ENCODE measurements at regions not wholly inside any gene's neighbourhood (a gene's known extent, or its start where the extent isn't known, plus 50 kb on each side); places are given as distances from the start of the nearest gene placed in this dataset.
A peak's percentile ranks its signal among the peaks of the same experiment; 100 is the strongest.

- Mint-ChIP-seq H3K4me3 (ENCODE audit: unreplicated experiment) (no peak overlapping the region), H3K4me1 (ENCODE audit: unreplicated experiment) (peaks cover 47% of the 10 kb centered on the region), H3K9me3 (ENCODE audit: unreplicated experiment) (no peaks in the 10 kb centered on the region), H3K36me3 (ENCODE audit: unreplicated experiment) (no peaks in the 10 kb centered on the region), H3K27me3 (ENCODE audit: unreplicated experiment) (no peaks in the 10 kb centered on the region), H3K27ac (ENCODE audit: unreplicated experiment) (peak overlapping the region; percentile 42)
- TF ChIP-seq CTCF (IDR thresholded peaks at IDR 0.05): no peak
- peak; percentile 67 for DNase-seq (ENCODE audit: extremely low spot score, unreplicated experiment)
Measured at GRCh38 chr5:135242021-135242865, 156.8 kb downstream of the MACROH2A1 start.

- H3K4me3 Mint-ChIP-seq (ENCODE audit: unreplicated experiment): no peak overlapping the region
- DNase-seq (ENCODE audit: extremely low spot score, unreplicated experiment): no peak
- peaks cover 40% of the 10 kb centered on the region for H3K4me1 Mint-ChIP-seq (ENCODE audit: unreplicated experiment)
- H3K27me3 Mint-ChIP-seq (ENCODE audit: unreplicated experiment): no peaks in the 10 kb centered on the region
- TF ChIP-seq CTCF (IDR thresholded peaks at IDR 0.05): no peak
- H3K36me3 Mint-ChIP-seq (ENCODE audit: unreplicated experiment): no peaks in the 10 kb centered on the region
- H3K9me3 Mint-ChIP-seq (ENCODE audit: unreplicated experiment): no peaks in the 10 kb centered on the region
- H3K27ac Mint-ChIP-seq (ENCODE audit: unreplicated experiment): no peak overlapping the region
Measured at GRCh38 chr5:135241536-135241935, 157.5 kb downstream of the MACROH2A1 start.

- DNase-seq (ENCODE audit: extremely low spot score, unreplicated experiment): peak; percentile 57
- H3K27ac Mint-ChIP-seq (ENCODE audit: unreplicated experiment): no peak overlapping the region
- peaks cover 33% of the 10 kb centered on the region for H3K4me1 Mint-ChIP-seq (ENCODE audit: unreplicated experiment)
- no peak for TF ChIP-seq CTCF (IDR thresholded peaks at IDR 0.05)
- no peaks in the 10 kb centered on the region for H3K9me3 Mint-ChIP-seq (ENCODE audit: unreplicated experiment)
- H3K4me3 Mint-ChIP-seq (ENCODE audit: unreplicated experiment): no peak overlapping the region
- no peaks in the 10 kb centered on the region for H3K36me3 Mint-ChIP-seq (ENCODE audit: unreplicated experiment)
- peaks cover 3% of the 10 kb centered on the region for H3K27me3 Mint-ChIP-seq (ENCODE audit: unreplicated experiment)
Measured at GRCh38 chr5:135240781-135241360, 158.2 kb downstream of the MACROH2A1 start.

- no peak overlapping the region for H3K27ac Mint-ChIP-seq (ENCODE audit: unreplicated experiment)
- TF ChIP-seq CTCF (IDR thresholded peaks at IDR 0.05): no peak
Measured at GRCh38 chr5:135240283-135240633, 158.8 kb downstream of the MACROH2A1 start.

GRCh38 chr5:135239453-135240282 lies 159.4 kb downstream of the MACROH2A1 start:
- no peaks in the 10 kb centered on the region for H3K9me3 Mint-ChIP-seq (ENCODE audit: unreplicated experiment)
- no peak for TF ChIP-seq CTCF (IDR thresholded peaks at IDR 0.05)
- peaks cover 28% of the 10 kb centered on the region for H3K4me1 Mint-ChIP-seq (ENCODE audit: unreplicated experiment)
- peak; percentile 62 for DNase-seq (ENCODE audit: extremely low spot score, unreplicated experiment)
- H3K4me3 Mint-ChIP-seq (ENCODE audit: unreplicated experiment): no peak overlapping the region
- H3K36me3 Mint-ChIP-seq (ENCODE audit: unreplicated experiment): no peaks in the 10 kb centered on the region
- H3K27me3 Mint-ChIP-seq (ENCODE audit: unreplicated experiment): peaks cover 3% of the 10 kb centered on the region
- no peak overlapping the region for H3K27ac Mint-ChIP-seq (ENCODE audit: unreplicated experiment)

More at GRCh38 chr5:135240283-135240633, 158.8 kb downstream of the MACROH2A1 start:
- Mint-ChIP-seq H3K4me3 (ENCODE audit: unreplicated experiment) (no peak overlapping the region), H3K4me1 (ENCODE audit: unreplicated experiment) (peaks cover 30% of the 10 kb centered on the region), H3K36me3 (ENCODE audit: unreplicated experiment) (no peaks in the 10 kb centered on the region), H3K27me3 (ENCODE audit: unreplicated experiment) (peaks cover 3% of the 10 kb centered on the region), H3K9me3 (ENCODE audit: unreplicated experiment) (no peaks in the 10 kb centered on the region)
- DNase-seq (ENCODE audit: extremely low spot score, unreplicated experiment): peak; percentile 42

Data from osteocyte (in vitro differentiated cells).